Effector CD8-positive, alpha-beta T cell (primary cell): ENCODE measurements at regions not wholly inside any gene's neighbourhood (a gene's known extent, or its start where the extent isn't known, plus 50 kb on each side); places are given as distances from the start of the nearest gene placed in this dataset.
"Not testable (repeated sequence)": the region's sequence is repeated elsewhere in the genome, so short reads cannot be mapped to it uniquely, and the experiment has no call there.

ENCODE experiments used
- DNase-seq: peaks from one replicate; lab custom pipeline; 2025; lab: John Stamatoyannopoulos, UW

DNA sequence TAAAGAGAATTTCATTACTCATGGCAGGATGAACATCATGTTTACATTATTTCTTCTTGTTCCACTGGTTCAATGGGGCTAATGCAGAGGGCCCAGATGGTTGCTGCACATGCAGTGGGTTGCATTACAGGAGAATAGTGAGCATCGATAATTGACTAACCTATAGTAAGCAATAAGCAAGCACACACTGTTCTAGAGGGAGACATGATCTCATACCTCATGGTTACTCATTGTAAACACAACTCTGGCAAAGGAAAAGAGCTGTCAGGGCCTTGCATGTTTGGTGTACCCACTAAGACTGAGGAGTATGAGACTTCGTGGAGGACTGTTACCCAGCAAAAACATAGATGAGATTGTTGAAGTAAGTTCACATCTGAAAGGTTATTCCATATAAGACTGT lies 885.6 kb upstream of the VRK2 start:
- DNase-seq, result no peak

DNA sequence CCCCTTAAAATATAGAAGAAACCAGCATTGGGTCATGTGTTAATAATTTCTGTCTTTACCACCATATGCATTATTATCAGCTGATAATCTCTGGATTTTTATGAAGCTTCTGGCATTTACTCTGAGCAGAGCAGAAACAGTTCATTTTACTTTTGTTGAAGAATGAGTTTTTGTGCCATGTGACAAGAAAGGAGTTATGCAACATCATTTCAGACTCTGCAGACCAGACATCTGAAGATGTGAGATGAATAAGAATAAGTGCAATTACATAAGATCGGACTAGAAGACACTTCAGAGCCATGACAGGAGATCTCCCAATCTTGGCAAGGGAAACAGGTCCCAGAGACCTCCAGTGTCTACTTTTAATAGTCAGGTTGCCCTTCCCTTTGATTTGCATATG lies 869.4 kb upstream of the VRK2 start:
- no peak for DNase-seq

DNA sequence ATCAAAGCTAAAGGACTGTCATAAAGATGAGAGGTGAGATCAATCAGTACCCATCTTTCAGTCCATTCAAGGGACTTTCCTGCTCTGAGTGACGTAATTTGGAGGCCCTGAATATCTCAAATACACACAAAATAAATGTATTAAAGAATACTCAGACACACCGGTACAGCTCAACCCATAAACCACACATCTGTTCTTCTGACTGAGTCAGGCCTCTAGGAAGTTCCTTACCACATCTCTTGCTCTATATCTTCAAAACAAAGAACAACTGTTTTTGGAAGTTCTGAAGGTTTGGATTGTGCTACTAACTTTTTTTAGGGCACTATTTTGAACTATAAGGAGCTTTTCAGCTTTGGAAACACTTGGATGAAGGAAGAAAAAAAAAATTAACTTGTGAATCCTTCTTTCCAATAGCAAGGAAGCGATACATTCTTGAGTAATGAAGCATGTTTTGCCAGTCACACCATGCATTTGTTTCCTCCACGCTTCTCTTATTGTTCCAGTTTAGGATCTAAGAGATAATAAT lies 866.5 kb upstream of the VRK2 start:
- DNase-seq, result no peak

DNA sequence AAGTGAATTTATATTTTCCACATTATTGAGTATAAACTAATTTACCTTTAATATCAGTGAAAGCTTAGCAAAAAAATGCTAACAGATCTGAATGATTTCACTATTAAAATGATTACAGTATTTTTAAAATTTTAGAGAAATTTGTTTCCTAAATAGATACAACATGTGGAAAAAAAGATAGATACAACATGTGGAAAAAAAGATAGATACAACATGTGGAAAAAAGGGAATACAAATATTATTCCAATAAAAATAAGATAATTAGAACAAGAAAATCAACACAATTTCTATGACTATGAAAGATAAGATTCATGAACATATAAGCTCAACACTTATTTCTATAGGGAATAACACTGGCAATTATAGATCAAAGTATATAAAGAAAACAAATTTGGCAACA lies 865.9 kb upstream of the VRK2 start:
- no peak for DNase-seq

DNA sequence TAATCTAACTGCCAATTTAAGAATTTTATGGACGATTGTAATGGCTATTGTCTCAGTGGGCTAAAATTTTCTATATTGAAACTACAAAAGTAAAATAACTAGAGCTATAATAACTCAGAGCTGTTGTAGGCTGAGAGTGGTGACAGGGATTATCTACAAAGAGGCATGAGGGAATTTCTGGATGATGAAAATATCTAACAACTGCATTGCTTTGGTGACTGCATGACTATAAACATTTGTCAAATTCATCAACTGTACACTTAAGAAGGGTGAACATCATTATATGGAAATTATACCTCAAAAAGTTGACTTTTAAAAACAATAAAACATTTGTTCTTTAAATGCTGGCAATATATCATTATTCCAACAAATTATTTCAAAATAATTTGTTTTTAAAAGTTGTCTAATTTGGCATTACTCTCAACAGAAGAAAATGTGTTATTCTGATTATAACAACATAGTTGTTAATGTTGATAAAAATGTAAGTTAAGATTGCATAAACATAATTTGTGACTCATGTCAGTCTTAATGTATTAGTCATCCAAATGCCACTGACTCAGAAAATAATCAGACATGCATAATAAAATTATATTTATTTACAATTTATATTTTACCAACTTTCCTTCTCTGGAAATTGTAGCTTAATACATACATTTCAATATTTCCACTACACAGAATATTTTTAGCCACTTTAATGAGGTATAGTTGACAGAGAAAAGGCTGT lies 865.1 kb upstream of the VRK2 start:
- no peak for DNase-seq

DNA sequence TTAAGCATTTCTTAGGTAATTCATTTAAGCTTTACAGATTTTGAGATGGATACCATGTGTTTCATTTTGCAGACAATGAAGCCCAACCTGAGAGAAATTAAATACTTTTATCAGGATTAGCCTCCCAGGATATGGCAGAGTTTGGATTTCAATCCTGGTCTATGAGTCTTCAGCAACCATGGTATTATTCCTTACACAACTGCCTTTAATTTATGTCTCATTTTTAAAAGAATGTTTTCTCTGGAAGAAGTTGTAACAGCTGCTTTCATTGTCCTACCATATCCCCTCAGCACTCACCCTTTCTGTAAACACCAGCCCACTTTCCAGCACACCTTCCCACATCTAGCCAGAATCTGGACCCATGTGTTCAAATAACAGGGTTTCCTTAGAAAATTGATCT lies 863.7 kb upstream of the VRK2 start:
- no peak for DNase-seq

DNA sequence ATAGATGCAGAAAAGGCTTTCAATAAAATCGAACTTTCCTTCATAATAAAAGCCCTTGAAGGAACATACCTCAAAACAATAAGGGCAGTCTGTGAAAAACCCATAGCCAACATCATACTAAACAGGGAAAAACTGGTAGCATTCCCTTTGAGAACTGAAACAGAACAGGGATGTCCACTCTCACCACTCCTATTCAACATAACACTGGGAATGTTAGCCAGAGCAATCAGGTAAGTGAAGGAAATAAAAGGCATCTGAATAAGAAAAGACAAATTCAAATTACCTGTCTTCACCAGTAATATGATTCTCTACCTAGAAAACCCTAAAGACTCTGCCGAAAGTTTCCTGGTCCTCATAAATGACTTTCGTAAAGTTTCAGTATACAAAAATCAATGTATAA lies 861.0 kb upstream of the VRK2 start:
- DNase-seq, result no peak

DNA sequence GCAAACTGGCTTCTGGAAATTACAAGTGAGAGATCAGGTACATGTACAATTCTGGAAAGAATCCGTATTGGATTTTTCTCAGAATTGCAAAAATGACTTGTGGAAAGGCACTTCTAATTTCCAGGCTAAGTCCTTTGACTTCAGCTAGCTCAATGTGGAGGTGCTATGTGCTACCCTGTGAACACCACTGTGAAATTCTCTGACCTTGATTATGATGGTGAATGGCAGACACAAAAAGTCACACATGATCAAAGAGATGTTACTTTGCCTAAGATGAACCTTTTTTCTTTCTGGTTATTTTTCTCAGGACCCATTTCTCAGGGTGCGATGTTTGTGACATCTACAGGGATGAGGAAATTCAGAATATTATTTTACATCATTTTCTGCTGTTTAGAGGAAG lies 856.6 kb upstream of the VRK2 start:
- DNase-seq, result no peak

DNA sequence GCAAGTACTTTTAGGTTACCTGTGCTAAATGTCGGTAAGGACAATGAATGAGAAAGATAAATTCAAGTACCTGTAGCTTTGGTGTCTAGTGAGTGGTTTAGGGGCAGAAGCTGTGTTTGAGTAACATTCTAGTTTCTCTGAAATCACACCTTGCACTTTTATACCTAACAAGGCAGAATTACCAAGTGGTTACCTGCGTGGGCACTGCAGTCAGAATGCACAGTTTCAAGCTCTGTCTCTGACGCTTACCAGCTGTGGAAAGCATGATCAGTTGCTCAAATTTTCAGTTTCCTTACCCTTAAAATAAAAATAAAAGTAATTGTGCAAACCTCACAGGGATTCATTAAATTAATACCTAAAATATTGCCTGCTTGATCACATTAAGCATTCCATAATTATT lies 846.9 kb upstream of the VRK2 start:
- DNase-seq, result no peak

DNA sequence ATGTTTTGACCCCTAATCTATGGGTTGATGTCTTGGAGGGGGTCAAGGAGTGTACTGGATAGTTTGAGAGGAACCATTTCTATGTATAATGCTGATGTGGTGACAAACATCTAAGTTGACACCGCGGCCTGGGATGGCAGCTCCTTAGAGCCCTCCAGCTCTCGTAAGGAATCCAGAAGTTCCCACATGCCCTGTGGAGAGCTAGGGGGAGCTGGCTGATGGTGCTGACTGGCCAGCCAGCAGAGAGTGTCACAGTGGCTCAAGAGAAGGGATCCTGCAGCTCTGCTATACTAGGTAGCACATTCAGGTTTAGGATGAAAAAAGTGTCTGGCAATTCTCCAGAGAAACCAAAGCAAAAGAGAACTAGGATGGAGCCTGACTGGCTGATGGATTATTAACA lies 842.2 kb upstream of the VRK2 start:
- no peak for DNase-seq

DNA sequence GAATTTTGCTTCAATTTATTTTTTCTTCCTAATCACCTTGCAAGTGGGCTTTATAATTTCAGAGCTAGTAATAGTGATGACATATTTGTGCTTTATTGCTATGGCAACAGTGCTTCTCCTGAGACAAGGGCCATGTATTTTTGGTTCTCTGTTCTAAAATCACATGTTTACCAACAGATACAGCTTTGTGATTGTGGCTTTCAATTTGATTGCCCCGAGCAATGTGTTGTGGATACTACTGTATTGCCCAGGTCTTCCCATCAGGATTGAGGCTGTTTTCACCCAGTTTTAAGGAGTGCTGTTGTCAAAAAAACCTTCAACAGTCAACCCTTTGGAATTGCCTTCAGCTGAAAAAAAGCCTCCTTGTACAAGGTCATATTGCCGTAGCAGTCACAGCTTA lies 841.4 kb upstream of the VRK2 start:
- no peak for DNase-seq

DNA sequence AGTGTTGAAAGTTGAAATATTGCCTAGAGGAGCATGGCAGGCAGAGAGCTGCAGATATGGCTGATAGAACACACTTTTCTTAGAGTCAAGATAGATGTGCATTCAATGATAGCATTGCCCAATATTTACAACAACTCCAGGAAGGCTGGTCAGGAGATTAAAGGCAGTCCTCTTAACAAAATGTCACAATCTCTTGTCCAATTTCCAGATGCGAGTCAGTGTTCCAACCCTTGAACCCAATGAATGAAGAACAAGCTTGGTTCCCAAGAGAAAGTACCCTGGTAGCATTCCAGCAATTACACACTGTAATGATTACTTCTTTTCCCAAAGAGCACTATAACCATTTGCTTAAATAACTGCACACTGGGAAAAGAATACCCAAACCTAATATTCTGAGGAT lies 839.4 kb upstream of the VRK2 start:
- DNase-seq, result no peak

DNA sequence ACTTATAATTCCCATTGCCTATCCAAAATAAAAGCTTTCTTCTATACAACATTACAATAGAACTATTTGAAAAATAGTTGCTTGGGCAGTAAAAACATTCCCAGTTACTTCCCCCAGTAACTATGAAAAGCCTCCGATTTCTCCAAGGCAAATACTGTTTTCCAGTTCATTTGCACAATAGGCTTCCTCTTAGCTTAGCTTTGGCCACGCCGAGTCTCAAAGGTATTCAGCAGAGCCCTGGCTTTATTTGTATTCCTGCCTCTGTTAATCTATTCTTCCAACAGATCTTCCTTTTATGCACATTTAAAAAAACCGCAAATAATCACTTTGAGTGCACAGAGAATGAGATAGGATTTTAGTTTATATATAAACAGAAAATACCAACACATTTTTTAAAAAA lies 836.8 kb upstream of the VRK2 start:
- DNase-seq, result no peak

DNA sequence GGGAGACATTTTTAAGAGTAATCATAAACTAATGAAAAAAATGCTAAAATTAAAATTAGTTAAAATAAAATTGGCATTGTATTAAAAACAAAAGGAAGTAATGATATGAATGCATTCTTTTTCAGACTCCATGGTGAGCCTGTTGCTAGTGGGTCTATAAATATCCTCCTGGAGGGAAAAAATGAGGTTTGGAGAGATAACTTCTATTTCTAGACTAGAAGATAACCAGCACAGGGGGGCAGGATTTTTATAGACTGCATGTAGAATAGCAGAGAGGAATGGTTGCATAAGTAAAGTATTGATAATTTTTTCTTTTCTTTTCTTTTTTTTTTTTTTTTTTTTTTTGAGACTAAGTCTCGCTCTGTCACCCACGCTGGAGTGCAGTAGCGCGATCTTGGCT lies 835.8 kb upstream of the VRK2 start:
- no peak for DNase-seq

DNA sequence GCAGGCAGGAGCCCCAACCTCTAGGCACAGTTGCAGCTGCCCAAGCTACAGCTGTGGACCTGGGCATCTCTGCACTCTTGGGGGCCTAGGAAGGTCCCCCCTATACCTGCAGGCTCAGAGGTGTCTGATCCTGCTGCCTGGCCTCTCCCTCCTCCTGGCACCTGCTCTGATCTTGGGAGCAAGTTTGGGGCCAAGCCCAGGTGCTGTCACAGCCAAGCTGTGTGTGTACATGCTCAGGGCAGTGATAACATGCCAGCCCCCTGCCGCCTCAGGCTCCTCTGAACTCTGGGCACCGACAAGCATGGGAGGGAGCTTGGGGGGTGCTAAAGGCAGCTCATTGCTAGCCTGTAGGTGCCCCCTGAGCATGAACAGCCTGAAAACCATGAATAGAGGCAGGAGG lies 829.6 kb upstream of the VRK2 start:
- no peak for DNase-seq

DNA sequence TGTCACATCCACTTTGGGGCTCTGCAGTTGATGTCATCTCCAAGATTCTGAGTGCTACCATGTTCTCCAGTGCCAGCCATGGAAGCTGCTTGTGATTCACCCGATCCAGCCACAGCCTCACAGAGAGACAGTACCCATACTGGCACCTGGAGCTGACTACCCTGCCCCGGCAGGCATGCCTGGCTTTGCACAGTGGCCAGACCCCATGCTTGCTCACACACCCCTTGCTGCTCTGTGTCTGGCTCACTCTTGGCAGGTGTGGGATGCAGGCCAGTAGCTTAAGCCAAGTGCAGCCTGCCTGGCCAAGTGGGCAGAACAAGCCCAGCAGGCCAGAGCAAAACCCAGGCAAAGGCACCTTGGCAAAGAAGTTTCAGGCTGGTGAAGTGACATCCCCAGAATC lies 828.4 kb upstream of the VRK2 start:
- DNase-seq, result no peak

DNA sequence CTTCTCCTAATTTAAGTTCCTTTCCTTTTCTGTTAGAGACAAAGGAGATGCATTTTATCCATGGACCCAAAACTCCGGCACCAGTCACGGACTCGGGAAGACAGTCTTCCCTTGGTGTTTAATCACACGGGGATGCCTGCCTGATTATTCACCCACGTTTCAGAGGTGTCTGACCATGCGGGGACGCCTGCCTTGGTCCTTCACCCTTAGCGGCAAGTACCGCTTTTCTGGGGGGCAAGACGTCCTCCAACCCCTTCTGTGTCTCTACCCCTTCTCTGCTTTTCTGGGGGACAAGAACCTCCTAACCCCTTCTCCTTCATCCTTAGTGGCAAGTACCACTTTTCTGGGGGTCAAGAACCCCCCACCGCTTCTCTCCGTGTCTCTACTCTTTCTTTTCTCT lies 816.9 kb upstream of the VRK2 start:
- not testable (repeated sequence) for DNase-seq

DNA sequence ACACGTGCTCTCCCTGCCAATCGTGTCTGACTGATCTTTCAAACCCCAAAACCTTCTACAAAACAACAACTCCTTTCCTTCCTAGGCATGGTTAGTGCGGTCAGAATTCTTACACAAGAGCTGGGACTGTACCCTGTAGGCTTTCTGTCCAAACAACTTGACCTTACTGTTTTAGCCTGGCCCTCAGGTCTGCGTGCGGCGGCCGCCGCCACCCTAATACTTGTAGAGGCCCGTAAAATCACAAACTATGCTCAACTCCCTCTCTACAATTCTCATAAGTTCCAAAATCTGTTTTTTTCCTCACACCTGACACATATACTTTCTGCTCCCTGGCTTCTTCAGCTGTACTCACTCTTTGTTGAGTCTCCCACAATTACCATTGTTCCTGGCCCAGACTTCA lies 814.3 kb upstream of the VRK2 start:
- not testable (repeated sequence) for DNase-seq

DNA sequence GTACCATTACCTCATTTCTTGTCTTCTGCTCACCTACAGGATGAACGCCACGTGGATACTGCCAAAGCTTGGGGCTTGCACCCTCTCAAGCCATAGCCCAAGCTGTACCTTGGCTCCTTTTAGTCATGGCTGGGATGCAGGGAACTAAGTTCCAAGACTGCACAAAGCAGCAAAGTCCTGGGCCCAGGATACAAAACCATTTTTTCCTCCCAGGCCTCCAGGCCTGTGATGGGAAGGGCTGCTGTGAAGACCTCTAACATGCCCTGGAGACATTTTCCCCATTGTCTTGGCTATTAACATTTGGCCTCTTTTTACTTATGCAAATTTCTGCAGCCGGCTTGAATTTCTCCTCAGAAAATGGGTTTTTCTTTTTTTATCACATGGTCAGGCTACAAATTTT lies 795.1 kb upstream of the VRK2 start:
- not testable (repeated sequence) for DNase-seq

DNA sequence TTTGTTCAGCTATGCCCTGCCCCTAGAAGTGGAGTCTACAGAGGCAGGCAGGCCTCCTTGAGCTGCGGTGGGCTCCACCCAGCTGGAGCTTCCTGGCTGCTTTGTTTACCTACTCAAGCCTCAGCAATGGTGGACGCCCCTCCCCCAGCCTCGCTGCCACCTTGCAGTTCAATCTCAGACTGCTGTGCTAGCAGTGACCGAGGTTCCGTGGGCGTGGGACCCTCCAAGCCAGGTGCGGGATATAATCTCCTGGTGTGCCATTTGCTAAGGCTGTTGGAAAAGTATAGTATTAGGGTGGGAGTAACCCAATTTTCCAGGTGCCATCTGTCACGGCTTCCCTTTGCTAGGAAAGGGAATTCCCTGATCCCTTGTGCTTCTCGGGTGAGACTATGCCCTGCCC lies 770.2 kb upstream of the VRK2 start:
- DNase-seq, result not testable (repeated sequence)

DNA sequence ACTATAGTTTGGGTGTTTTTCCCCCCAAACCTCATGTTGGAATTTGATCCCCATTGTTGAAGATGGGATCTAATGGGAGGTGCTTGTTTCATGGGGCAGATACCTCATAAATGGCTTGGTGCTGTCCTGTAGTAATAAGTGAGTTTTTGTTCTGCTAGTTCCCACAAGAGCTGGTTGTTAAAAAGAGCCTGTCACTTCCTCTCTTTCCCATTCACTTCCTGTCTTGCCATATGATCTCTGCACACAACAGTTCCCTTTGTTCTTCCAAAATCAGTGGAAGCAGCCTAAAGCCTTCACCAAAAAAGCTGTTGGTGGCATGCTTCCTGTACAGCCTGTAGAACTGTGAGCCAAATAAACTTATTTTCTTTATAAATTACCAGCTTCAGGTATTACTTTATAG lies 768.2 kb upstream of the VRK2 start:
- DNase-seq, result no peak

DNA sequence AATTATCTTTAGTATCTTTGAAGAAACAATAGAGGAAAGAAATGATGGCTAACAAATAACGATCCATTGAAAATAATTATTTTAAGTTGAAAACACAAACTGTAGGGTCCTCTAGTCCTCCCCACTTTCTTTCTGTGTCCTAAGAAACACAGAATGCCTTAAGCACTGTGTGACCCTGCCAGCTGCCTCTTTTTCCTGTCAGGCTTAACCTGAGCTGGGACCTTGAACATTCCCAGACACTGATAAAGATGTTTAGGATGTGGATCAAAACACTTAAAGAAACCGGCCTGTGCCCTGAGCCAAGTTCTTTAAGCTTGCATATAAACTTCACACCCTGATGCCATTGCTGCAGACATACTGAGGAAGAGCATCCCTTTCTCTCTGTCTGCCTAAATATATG lies 755.4 kb upstream of the VRK2 start:
- DNase-seq, result no peak

DNA sequence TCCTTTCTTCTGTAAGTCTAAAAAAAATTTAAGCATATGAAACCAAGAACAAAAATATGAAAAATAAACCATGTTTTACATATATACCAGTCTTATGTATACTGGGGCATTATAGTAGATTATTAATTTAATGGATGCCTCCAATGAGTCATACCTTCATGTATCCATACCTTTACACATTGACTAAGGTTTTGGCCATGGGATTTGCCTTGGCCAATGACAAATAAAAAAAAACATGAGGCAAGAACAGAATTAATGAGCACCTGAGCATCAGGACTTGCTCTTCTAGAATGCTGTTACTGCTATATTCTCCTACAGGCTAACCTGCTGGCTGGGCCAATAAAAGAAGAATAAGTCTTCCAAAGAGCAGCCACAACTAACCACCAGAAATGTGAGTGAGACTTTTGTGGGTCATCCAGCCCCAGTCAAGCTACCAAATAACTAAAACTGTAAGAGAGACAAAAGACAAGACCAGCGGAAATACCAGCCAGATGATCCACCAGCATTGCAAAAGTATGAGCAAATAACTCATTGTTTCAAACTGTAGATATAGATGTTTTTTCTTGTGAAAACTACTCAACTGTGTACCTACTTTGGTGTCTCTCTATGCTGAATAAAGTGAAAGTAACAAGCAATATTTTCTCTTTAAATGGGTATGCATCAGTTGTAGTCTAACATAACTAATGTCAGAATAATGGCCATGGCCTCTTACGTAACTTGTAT lies 749.6 kb upstream of the VRK2 start:
- DNase-seq, result no peak

DNA sequence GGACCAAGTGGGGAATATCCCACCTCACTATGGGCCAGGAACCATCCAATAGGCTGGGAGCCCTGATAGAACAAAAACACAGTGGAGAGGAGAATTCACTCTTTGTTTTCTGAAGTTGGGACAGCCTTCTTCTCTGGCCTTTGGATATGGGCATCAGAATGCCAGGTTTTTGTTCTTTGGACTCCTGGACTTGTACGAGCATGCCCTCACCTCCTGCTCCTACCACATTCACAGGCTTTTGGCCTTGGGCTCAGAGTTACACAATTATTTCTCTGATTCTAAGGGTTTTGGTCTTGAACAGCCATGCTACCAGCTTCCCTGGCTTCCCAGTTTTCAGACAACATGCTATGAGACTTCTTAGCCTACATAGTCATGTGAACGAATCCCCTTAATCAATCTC lies 732.9 kb upstream of the VRK2 start:
- no peak for DNase-seq
